ENCODE measurements at regions not wholly inside any gene's neighbourhood (a gene's known extent, or its start where the extent isn't known, plus 50 kb on each side); places are given as distances from the start of the nearest gene placed in this dataset.

DNA sequence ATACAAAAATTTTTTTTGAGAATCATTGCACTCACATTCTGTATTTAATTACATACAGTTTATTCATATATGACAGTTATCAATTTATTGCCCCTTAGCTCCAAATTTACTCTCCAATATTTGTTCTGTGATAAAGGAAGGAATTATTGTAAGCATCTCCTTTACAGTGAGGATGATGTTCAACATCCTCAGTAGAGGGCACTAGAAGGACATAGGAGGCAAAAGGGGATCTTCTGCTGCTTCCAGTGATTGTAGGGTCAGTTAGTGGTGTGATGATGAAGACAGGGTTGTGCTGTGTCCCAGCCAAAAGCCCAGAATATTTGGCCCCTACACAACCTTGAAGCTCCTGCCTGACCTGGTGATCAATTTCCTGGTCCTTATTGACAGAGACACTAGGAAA is 89.9 kb upstream of the DCBLD2 start:
- H3K27me3 ChIP-seq (replicated peaks; ENCODE audit: insufficient read depth, low read length) = no peaks in the 10 kb centered on the region
- H3K4me2 ChIP-seq (ENCODE audit: low read depth, low read length) = no peak overlapping the region
- no peaks in the 10 kb centered on the region for H4K20me1 ChIP-seq (ENCODE audit: insufficient read depth, low read length)
- H3K79me2 ChIP-seq (ENCODE audit: low read length) = no peaks in the 10 kb centered on the region
- H2AFZ ChIP-seq (ENCODE audit: low read length) = no peak overlapping the region
- no peaks in the 10 kb centered on the region for H3K4me1 ChIP-seq (ENCODE audit: low read length)
- no peak overlapping the region for H3K9ac ChIP-seq (ENCODE audit: low read length)
- no peaks in the 10 kb centered on the region for H3K9me2 ChIP-seq (replicated peaks; ENCODE audit: insufficient read depth, low read length)
- H3K27ac ChIP-seq (ENCODE audit: low read length) = no peak overlapping the region
- DNase-seq = no peak
- no peak overlapping the region for H3K4me3 ChIP-seq (ENCODE audit: low read length)
- no peak for TF ChIP-seq EZH2 (optimal IDR thresholded peaks at IDR 0.05; ENCODE audit: low read depth, low read length)
- no peak for TF ChIP-seq EZH2phosphoT487 (IDR thresholded peaks at IDR 0.05; ENCODE audit: low read length)
- no peaks in the 10 kb centered on the region for H3K9me3 ChIP-seq (replicated peaks; ENCODE audit: insufficient read depth, low read length)
- H3K36me3 ChIP-seq (replicated peaks; ENCODE audit: insufficient read depth, low read length) = no peaks in the 10 kb centered on the region
- H3F3A ChIP-seq (ENCODE audit: insufficient read depth, low read length) = no peaks in the 10 kb centered on the region

DNA sequence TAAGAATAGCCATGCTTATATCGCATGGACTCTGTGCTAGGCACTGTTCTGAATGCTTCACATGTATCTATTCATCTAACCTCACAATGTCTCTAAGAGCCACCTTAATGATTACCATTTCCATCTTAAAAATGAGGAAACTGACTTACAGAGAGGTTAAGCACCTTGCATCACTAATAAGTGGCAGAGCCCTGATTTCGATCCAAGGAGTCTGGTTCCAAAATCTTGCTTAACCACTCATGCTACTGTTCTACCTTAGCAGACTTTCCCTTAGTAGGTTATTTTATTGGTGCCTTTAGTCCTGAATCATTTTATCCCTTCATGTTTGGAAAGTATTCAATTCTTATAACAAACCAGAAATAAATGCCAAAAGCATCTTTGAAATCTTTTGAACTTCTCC is 89.2 kb upstream of the DCBLD2 start:
- Histone ChIP-seq H4K20me1 (ENCODE audit: insufficient read depth, low read length) (no peaks in the 10 kb centered on the region), H3K4me1 (ENCODE audit: low read length) (no peaks in the 10 kb centered on the region), H3K79me2 (ENCODE audit: low read length) (no peaks in the 10 kb centered on the region), H3K36me3 (replicated peaks; ENCODE audit: insufficient read depth, low read length) (no peaks in the 10 kb centered on the region), H3K9me2 (replicated peaks; ENCODE audit: insufficient read depth, low read length) (no peaks in the 10 kb centered on the region), H3F3A (ENCODE audit: insufficient read depth, low read length) (no peaks in the 10 kb centered on the region), H3K9me3 (replicated peaks; ENCODE audit: insufficient read depth, low read length) (no peaks in the 10 kb centered on the region), H2AFZ (ENCODE audit: low read length) (no peak overlapping the region), H3K27me3 (replicated peaks; ENCODE audit: insufficient read depth, low read length) (no peaks in the 10 kb centered on the region), H3K4me2 (ENCODE audit: low read depth, low read length) (no peak overlapping the region), H3K27ac (ENCODE audit: low read length) (no peak overlapping the region), H3K4me3 (ENCODE audit: low read length) (no peak overlapping the region; the same call in 1 of the 2 replicates), H3K9ac (ENCODE audit: low read length) (no peak overlapping the region)
- no peak for DNase-seq
- TF ChIP-seq, protein P1, sequence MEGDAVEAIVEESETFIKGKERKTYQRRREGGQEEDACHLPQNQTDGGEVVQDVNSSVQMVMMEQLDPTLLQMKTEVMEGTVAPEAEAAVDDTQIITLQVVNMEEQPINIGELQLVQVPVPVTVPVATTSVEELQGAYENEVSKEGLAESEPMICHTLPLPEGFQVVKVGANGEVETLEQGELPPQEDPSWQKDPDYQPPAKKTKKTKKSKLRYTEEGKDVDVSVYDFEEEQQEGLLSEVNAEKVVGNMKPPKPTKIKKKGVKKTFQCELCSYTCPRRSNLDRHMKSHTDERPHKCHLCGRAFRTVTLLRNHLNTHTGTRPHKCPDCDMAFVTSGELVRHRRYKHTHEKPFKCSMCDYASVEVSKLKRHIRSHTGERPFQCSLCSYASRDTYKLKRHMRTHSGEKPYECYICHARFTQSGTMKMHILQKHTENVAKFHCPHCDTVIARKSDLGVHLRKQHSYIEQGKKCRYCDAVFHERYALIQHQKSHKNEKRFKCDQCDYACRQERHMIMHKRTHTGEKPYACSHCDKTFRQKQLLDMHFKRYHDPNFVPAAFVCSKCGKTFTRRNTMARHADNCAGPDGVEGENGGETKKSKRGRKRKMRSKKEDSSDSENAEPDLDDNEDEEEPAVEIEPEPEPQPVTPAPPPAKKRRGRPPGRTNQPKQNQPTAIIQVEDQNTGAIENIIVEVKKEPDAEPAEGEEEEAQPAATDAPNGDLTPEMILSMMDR (IDR thresholded peaks at IDR 0.05; ENCODE audit: low read length) = no peak
- TF ChIP-seq EZH2phosphoT487 (IDR thresholded peaks at IDR 0.05; ENCODE audit: low read length) (no peak), EZH2 (optimal IDR thresholded peaks at IDR 0.05; ENCODE audit: low read depth, low read length) (no peak)

DNA sequence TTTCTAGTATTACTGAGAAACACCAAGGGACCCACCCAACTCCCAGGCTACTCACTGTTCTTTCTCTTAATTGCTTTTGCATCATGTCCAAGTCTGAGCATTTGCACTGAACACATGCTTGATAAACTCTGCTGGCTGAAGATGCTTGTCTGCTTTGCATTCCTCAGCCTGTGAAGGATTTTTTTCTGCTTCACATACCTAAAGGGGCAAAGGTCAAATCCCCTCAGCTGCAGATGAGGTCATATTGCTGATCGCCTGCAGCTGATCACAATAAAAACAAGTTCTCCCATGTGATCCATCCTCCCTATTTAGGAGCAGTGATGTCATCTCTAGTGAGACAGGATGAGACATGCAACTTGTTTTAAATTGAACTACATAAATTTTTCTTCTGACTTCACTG is 84.6 kb upstream of the DCBLD2 start:
- no peak for TF ChIP-seq EZH2phosphoT487 (IDR thresholded peaks at IDR 0.05; ENCODE audit: low read length)
- TF ChIP-seq, protein P1 (IDR thresholded peaks at IDR 0.05; ENCODE audit: low read length) = no peak
- TF ChIP-seq EZH2 (optimal IDR thresholded peaks at IDR 0.05; ENCODE audit: low read depth, low read length) = no peak
- Histone ChIP-seq H3K4me3 (ENCODE audit: low read length) (no peak overlapping the region), H3K79me2 (ENCODE audit: low read length) (no peaks in the 10 kb centered on the region), H3K4me1 (ENCODE audit: low read length) (no peaks in the 10 kb centered on the region), H4K20me1 (ENCODE audit: insufficient read depth, low read length) (no peaks in the 10 kb centered on the region), H3K36me3 (replicated peaks; ENCODE audit: insufficient read depth, low read length) (no peaks in the 10 kb centered on the region), H2AFZ (ENCODE audit: low read length) (no peak overlapping the region), H3K27ac (ENCODE audit: low read length) (no peak overlapping the region), H3K9me2 (replicated peaks; ENCODE audit: insufficient read depth, low read length) (no peaks in the 10 kb centered on the region), H3K9me3 (replicated peaks; ENCODE audit: insufficient read depth, low read length) (no peaks in the 10 kb centered on the region), H3K9ac (ENCODE audit: low read length) (no peak overlapping the region), H3K27me3 (replicated peaks; ENCODE audit: insufficient read depth, low read length) (no peaks in the 10 kb centered on the region), H3K4me2 (ENCODE audit: low read depth, low read length) (no peak overlapping the region), H3F3A (ENCODE audit: insufficient read depth, low read length) (no peaks in the 10 kb centered on the region)
- DNase-seq = no peak

DNA sequence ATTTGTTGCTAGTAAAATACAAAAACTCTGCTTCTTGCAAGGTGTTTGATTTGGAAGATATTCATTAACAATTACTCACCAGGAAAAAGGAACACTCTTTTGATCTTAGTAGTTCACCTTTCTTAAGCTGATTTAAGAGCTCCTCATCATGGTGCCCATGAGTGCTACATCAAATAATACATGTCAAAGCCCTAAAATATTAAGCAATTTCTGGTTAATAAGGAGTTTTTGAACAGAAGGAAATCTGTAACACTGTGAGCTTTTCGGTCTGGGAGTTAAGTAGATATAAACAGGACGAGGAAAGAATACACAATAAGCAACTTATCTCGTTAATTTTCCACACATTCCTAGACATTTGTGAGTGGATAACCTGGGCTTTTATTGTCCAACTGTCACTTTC is 83.9 kb upstream of the DCBLD2 start:
- Histone ChIP-seq H3K9me3 (replicated peaks; ENCODE audit: insufficient read depth, low read length) (no peaks in the 10 kb centered on the region), H2AFZ (ENCODE audit: low read length) (no peak overlapping the region), H3K4me1 (ENCODE audit: low read length) (no peaks in the 10 kb centered on the region), H3K27ac (ENCODE audit: low read length) (no peak overlapping the region), H4K20me1 (ENCODE audit: insufficient read depth, low read length) (no peaks in the 10 kb centered on the region), H3F3A (ENCODE audit: insufficient read depth, low read length) (no peaks in the 10 kb centered on the region), H3K36me3 (replicated peaks; ENCODE audit: insufficient read depth, low read length) (no peaks in the 10 kb centered on the region), H3K4me3 (ENCODE audit: low read length) (no peak overlapping the region), H3K9me2 (replicated peaks; ENCODE audit: insufficient read depth, low read length) (no peaks in the 10 kb centered on the region), H3K4me2 (ENCODE audit: low read depth, low read length) (no peak overlapping the region), H3K9ac (ENCODE audit: low read length) (no peak overlapping the region), H3K79me2 (ENCODE audit: low read length) (no peaks in the 10 kb centered on the region), H3K27me3 (replicated peaks; ENCODE audit: insufficient read depth, low read length) (no peaks in the 10 kb centered on the region)
- TF ChIP-seq, protein P1 (IDR thresholded peaks at IDR 0.05; ENCODE audit: low read length) = no peak
- no peak for TF ChIP-seq EZH2 (optimal IDR thresholded peaks at IDR 0.05; ENCODE audit: low read depth, low read length)
- TF ChIP-seq EZH2phosphoT487 (IDR thresholded peaks at IDR 0.05; ENCODE audit: low read length) = no peak
- DNase-seq = no peak
